ENCODE measurements at regions not wholly inside any gene's neighbourhood (a gene's known extent, or its start where the extent isn't known, plus 50 kb on each side); places are given as distances from the start of the nearest gene placed in this dataset.
"Not testable (repeated sequence)": the region's sequence is repeated elsewhere in the genome, so short reads cannot be mapped to it uniquely, and the experiment has no call there.

DNA sequence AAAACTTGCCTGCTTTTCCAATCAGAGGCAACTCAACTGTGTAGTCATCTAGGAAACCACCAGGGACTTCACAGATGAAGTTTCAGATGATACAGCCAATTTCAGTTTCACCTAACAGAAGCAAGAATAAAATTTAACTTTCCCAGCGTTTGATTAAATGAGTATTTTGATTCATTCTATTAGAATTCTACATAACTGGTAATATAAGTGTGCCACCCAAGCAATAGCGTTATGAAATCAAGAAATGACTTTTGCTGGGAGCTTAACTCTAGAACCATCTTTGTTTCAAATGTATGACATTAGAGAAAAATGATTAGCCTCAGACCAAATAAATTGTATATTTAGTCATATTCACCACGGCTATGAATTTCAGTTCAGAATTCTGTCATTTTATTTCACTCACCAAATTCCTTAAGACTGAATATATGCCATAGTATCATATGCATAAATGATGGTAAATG is 239.3 kb downstream of the NRIP1 start:
- DNase-seq, result no peak

- DNase-seq, result no peak
Measured at GRCh38 chr21:14824126-14824525, 240.7 kb downstream of the NRIP1 start.

GRCh38 chr21:14817311-14817710 is 247.5 kb downstream of the NRIP1 start:
- no peak for DNase-seq

DNA sequence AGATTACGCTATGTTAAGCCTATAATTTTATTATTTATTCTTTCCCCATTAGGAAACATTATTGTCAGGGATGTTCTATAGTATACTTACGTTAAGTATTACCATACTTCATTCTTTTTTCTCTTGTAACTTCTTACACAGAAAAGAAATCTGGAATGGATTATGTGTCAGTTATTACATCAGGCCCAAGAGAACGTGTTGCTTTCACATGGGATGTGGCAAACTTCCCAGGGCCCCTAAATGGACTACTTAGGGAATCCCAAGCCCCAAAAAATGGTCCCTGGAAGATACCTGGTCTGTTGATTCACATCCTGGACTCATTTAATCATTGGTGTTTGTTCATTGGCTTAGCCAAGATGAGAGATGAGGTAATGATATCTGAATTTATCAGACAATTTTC is 249.8 kb downstream of the NRIP1 start:
- DNase-seq, result no peak

- DNase-seq, result no peak
Measured at GRCh38 chr21:14814282-14814681, 250.5 kb downstream of the NRIP1 start.

DNA sequence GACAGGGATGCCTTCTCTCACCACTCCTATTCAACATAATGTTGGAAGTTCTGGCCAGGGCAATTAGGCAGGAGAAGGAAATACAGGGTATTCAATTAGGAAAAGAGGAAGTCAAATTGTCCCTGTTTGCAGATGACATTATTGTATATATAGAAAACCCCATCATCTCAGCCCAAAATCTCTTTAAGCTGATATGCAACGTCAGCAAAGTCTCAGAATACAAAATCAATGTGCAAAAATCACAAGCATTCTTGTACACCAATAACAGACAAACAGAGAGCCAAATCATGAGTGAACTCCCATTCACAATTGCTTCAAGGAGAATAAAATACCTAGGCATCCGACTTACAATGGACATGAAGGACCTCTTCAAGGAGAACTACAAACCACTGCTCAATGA is 258.1 kb upstream of the SAMSN1 start:
- not testable (repeated sequence) for DNase-seq

DNA sequence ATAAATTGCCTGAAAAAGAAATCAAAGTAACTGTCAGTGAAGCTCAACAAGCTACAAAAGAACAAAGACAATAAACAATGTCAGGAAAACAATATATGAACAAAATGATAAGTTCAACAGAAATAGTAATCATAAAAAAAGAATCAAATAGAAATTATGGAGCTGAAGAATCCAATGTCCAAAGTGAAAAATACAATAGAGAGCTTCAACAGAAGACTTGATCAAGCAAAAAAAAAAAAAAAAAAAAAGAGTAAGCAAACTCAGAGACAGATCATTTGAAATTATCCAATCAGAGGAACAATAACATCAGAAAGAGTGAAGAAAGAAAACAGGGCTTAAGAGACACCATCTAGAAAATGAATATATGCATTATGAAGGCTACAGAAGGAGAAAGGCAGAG is 251.4 kb upstream of the SAMSN1 start:
- DNase-seq, result no peak

- no peak for DNase-seq
Measured at GRCh38 chr21:14787312-14787711, 241.2 kb upstream of the SAMSN1 start.

- DNase-seq, result no peak
Measured at GRCh38 chr21:14785679-14786078, 239.6 kb upstream of the SAMSN1 start.

DNA sequence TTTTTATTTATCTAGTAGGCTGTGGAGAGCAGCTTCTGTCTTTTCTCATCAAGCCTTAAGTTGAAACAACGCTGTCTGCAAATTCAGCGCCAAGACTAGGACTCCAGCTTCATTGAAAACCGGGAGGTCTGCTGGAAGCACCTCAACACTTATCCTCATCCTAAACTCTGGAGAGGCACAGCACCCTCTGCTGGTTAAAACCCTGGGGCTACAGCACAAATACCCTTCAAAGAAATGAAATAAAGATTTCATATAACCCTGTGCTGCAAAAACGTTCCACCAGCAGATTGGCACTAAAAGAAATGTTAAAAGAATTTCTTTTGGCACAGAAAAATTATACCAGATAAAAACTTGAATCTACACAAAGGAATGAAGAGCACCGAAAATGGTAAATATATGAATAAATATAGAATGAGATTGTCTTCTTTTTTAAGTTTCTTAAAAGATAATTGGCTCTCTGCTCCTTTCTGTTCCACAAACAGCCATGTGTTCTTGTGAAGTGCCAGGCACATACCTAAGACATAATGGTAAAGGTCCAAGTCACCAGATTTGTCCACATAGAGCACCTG is 227.7 kb upstream of the SAMSN1 start:
- DNase-seq, result peak; percentile 47

GRCh38 chr21:14771593-14771992 is 225.5 kb upstream of the SAMSN1 start:
- DNase-seq, result no peak

- DNase-seq, result no peak
Measured at GRCh38 chr21:14768042-14768441, 221.9 kb upstream of the SAMSN1 start.

DNA sequence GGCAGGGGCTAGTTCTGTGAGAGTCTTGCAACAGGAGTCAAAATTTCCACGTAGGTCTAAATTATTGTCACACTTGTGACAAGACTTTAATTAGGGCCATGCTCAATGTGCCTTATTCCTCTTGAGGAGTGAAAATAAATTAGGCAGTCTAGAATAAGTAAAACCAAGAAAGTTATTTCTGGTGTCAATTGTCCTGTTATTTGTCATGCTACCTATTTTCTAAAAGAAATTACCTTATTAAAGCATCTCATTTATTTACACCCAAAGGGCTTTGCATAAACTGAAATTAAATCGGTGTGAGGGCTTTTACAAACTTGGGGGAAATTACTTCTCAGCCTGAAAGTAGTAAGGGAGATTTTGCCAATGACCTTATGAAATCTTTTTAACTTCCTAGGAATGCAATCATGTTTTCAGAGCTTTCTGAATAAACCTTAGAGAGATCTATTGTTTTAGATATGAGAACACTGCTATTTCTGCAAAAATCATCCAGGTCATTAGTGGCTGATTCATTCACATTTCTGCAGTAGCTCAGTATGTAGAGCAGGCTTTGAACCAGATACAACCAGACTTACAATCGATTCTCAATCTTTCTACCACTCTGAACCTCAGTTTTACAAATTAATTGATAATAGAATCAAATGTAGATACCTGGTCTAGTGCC is 221.2 kb upstream of the SAMSN1 start:
- DNase-seq, result no peak

GRCh38 chr21:14766241-14766640 is 220.1 kb upstream of the SAMSN1 start:
- no peak for DNase-seq

DNA sequence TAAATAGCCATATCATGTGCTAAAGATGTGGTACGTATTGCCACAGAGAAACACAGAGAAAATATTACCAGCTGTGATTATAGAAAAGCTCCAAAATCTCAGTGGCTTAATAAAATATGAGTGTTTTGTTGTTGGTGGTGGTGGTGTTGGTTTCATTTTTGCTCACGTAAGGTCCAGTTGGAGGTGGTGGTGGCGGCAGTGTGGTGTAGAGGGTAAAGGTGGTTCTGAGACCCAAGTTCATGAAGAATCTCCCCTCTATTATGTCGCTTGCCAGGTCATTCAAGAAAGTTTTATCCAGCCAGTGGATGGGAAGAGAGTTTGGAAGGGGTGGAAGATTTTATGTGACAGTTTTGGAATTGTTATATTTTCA is 217.6 kb upstream of the SAMSN1 start:
- DNase-seq, result no peak

DNA sequence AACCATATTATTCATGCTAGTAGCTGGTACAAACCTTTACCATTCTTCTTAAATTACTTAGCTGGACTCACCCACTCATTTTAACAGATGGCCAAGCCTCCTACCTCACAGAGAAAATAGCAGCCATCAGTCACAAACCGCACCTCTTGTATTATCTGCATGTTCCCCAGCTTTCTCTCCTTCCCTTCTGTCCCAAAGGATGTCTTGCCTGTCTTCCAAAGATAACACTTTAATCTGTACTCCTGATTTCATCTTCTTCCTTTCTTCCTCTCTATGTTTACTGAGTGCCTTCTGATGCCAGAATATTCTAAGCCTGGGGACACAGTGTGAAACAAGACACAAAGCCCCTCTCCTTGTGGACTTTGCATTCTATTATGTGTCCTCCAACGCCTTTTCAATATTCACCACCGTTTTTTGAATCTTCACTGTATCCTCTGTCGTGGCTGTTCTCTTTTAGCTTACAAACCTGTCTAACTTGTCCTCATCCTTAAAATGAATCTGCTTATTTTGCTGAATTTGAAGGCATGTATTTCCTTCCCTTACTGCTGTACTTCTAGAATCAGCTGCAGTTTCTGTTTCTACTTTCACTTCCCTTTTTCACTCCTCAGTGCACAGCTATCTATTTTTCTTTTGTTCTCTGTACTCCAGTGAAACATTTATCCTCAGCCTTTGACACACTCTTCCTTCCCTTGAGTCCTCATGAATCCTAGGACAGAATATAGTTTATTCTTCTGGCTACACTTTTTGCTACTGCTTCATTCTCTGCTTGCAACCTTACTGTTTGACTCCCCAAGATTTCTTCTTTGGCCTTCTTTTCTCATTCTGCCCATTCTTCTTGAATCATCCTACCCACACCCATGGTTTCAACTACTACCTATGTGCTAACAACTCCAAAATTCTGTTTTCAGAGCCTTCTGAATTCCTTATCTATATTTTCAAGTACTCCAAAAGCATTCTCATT is 216.9 kb upstream of the SAMSN1 start:
- no peak for DNase-seq

DNA sequence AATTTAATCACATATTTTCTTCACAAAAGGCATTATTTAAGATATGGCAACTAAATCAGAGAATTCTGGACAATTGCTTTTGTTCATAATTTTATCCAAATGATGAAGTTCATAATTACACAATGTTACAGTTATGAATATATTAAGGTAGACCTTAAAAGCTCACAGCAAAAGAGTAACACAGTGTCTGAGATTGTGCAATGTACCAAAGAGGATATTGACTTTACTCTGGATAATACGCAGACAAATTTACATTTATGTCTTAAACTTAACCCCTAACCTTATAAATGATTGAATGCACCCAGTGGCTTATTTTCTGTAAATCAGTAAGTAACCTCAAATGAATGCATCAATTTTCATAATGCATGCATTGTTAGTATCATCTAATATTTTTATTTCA is 216.2 kb upstream of the SAMSN1 start:
- no peak for DNase-seq

DNA sequence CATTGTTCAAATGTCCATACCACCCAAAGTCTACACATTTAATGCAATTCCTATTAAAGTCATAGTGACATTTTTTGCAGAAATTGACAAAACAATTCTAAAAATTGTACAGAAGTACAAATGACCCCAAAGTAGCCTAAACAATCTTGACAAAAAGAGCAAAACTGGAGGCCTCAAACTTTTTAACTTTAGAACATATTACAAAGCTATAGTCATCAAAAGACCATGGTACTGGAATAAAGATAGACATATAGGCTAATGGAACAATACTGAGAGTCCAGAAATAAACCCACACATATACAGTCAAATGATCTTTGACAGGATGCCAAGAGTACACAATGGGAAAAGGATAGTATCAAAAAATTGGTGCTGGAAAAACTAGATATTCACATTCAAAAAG is 213.2 kb upstream of the SAMSN1 start:
- no peak for DNase-seq

- DNase-seq, result no peak
Measured at GRCh38 chr21:14758849-14759248, 212.7 kb upstream of the SAMSN1 start.

DNA sequence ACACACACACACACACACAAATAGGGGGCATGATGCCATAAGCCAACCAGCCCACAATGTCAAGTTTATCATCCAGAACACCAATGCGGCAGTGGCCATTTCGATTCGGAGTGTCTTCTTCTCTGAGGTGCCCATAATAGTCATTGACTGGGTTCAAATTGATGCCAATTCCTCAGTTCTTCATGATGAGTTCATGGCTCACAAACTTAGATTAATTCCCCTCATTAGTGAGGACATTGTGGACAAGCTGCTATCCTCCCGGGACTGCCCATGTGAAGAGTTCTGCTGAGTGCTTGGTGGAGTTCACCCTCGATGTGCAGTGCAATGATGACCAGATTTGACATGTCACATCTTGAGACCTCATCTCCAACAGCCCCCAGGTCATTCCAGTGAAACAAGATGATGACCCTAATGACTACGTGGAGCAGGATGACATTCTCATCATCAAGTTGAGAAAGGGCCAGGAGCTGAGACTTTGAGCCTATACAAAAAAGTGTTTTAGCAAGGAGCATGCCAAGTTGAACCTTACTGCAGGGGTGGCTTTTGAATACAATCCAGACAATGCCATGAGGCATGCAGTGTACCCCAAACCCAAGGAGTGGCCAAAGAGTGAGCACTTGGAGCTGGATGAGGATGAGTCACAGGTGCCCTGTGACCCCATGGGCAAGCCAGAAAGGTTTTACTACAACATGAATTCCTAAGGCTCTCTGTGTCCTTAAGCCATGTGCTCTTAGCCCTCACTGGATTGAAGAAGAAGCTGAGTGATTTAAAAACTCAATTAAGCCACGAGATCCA is 211.6 kb upstream of the SAMSN1 start:
- DNase-seq, result no peak

DNA sequence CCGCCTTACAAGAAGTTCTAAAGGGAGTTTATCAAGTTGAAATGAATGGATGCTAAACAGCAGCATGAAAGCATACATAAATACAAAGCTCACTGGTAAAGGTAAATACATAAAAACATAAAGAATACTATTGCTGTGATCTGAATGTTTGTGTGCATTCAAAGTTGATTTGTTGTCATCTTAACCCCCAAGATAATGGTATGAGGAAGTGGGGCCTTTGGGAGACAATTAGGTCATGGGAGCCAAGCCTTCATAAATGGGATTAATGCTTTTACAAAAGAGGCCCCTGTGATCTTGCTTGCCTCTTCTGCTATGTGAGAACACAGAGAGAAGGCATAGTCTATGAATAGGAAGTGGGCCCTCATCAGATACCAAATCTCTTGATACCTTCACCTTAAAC is 209.0 kb upstream of the SAMSN1 start:
- no peak for DNase-seq

DNA sequence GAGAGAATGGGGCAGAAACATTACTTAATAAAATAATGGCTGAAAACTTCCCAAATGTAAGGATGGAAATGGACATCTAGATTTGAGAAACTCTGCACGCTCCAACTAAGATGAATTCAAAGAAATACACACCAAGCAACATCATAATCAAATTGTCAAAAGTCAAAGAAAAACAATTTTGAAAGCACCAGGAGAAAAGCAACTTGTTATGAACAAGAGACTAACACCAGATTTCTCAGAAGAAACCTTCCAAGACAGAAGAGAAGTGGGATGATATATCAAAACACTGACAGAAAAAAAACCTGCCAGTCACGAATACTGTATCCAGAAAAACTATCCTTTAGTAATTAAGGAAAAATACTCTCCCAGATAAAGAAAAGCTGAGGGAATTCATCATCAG is 208.6 kb upstream of the SAMSN1 start:
- no peak for DNase-seq

GRCh38 chr21:14754259-14754604 is 208.1 kb upstream of the SAMSN1 start:
- DNase-seq, result no peak
